ENCODE measurements at regions not wholly inside any gene's neighbourhood (a gene's known extent, or its start where the extent isn't known, plus 50 kb on each side); places are given as distances from the start of the nearest gene placed in this dataset.

GRCh38 chr2:13057671-13058070, 340.9 kb downstream of the TRIB2 start:
- DNase-seq (ENCODE audit: extremely low read depth in 1 of 4, low spot score in 3 of 4) (no peak), FAIRE-seq (no peak), ATAC-seq (no peak)
- Histone ChIP-seq H3K36me3 (ENCODE audit: control insufficient read depth, insufficient read depth, low read length) (no peaks in the 10 kb centered on the region), H3K9ac (ENCODE audit: insufficient read depth in 1 of 2, low read depth in 2 of 2, low read length in 2 of 2) (no peak overlapping the region), H2AFZ (ENCODE audit: low read depth, low read length) (no peak overlapping the region), H4K20me1 (replicated peaks; ENCODE audit: control insufficient read depth, insufficient read depth, low read length) (no peaks in the 10 kb centered on the region), H3K9me3 (replicated peaks; ENCODE audit: control insufficient read depth, insufficient read depth, low read depth, low read length) (no peaks in the 10 kb centered on the region), H3K4me2 (ENCODE audit: insufficient read depth, low read length) (no peak overlapping the region), H3K27ac (ENCODE audit: extremely low read depth, low read depth, low read length) (no peak overlapping the region), H3K27me3 (ENCODE audit: control insufficient read depth in 2 of 2, insufficient read depth in 2 of 2, low read length in 2 of 2) (no peaks in the 10 kb centered on the region), H3K4me1 (replicated peaks in 1 of 2; ENCODE audit: control insufficient read depth in 2 of 2, insufficient read depth in 2 of 2, low read length in 2 of 2) (no peaks in the 10 kb centered on the region; a peak in 1 of 5 replicates), H3K9me1 (ENCODE audit: control insufficient read depth, insufficient read depth, low read length) (no peaks in the 10 kb centered on the region), H3K79me2 (ENCODE audit: control insufficient read depth, insufficient read depth, low read length) (no peaks in the 10 kb centered on the region), H3K4me3 (no peak overlapping the region)
- ChIA-PET CTCF (ENCODE audit: low intra/inter-chr PET ratio) (no interaction called here), POLR2A (no interaction called here)
- in situ Hi-C loops (cut with MboI) (no loop called here), intact Hi-C loops (cut with micrococcal nuclease) (no loop called here)
- TF ChIP-seq MCM7 (IDR thresholded peaks at IDR 0.05) (no peak), HNRNPUL1 (IDR thresholded peaks at IDR 0.05; ENCODE audit: low read length) (no peak), ELF4 (CRISPR knock-in tag; IDR thresholded peaks at IDR 0.05) (no peak), ZNF561 (CRISPR knock-in tag; conservative IDR thresholded peaks at IDR 0.05) (no peak), TEAD1 (CRISPR knock-in tag; IDR thresholded peaks at IDR 0.05) (no peak), ZNF143 (CRISPR knock-in tag; IDR thresholded peaks at IDR 0.05) (no peak), CC2D1A (IDR thresholded peaks at IDR 0.05) (no peak), POLR3G (IDR thresholded peaks at IDR 0.05; ENCODE audit: extremely low read depth, insufficient read length, insufficient replicate concordance) (no peak), ZNF121 (CRISPR knock-in tag; conservative IDR thresholded peaks at IDR 0.05) (no peak), SIRT6 (IDR thresholded peaks at IDR 0.05; ENCODE audit: low read depth, low read length) (no peak)
- TF ChIP-seq, protein P1, sequence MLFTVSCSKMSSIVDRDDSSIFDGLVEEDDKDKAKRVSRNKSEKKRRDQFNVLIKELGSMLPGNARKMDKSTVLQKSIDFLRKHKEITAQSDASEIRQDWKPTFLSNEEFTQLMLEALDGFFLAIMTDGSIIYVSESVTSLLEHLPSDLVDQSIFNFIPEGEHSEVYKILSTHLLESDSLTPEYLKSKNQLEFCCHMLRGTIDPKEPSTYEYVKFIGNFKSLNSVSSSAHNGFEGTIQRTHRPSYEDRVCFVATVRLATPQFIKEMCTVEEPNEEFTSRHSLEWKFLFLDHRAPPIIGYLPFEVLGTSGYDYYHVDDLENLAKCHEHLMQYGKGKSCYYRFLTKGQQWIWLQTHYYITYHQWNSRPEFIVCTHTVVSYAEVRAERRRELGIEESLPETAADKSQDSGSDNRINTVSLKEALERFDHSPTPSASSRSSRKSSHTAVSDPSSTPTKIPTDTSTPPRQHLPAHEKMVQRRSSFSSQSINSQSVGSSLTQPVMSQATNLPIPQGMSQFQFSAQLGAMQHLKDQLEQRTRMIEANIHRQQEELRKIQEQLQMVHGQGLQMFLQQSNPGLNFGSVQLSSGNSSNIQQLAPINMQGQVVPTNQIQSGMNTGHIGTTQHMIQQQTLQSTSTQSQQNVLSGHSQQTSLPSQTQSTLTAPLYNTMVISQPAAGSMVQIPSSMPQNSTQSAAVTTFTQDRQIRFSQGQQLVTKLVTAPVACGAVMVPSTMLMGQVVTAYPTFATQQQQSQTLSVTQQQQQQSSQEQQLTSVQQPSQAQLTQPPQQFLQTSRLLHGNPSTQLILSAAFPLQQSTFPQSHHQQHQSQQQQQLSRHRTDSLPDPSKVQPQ (CRISPR knock-in tag; IDR thresholded peaks at IDR 0.05; ENCODE audit: borderline replicate concordance): no peak
- BruUV-seq (replicated peaks): no TSS peak
